Pulmonary artery endothelial cell (primary cell): ENCODE measurements at regions not wholly inside any gene's neighbourhood (a gene's known extent, or its start where the extent isn't known, plus 50 kb on each side); places are given as distances from the start of the nearest gene placed in this dataset.

Source experiments
- DNase-seq: peaks from one replicate; pipeline ENCODE4 v3.0.0-alpha.2; 2011; ENCODE audit warnings: low read depth, low spot score

DNA sequence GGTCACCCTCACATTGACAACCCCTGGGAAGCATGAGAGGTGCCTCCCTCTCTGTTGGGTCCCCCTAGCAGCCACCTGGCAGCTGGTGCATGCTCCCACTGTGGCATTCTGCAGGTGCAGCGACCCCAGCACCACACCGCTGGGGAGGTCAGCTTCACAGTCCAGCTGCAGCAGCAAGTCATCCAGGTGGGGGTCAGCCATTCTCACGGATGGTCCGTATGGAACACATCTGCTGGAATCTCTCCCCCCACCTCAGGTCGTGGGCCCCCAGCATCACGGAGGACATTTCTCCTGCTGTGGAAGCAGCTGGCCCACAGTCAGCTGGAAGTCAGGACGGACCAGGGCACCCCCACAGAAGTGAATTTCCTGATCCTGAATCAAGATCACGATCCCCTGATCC is 201.3 kb downstream of the COG6 start:
- no peak for DNase-seq

- DNase-seq, result no peak
These were observed 203.3 kb downstream of the COG6 start for GRCh38 chr13:39858794-39859193.

GRCh38 chr13:39859898-39860297 is 204.4 kb downstream of the COG6 start:
- no peak for DNase-seq

DNA sequence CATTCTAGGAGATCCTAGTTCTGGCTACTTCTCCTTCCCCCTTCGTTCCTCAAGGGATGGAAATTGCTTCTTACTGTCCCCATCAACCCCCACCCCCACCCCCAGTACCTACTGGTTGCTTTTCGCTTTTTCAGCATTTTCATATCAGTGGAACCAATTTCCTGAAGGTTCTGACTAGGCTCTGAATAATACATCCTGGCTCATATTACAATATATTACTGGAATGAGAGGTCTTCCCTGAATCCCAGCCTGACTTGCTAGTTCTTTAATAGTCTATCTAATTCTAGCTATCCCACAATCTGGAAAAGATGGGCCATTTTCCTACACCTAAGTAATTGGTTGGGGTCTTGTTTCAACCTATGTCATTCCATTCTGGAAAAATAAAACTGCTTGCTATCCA is 207.4 kb downstream of the COG6 start:
- peak; percentile 43 for DNase-seq

DNA sequence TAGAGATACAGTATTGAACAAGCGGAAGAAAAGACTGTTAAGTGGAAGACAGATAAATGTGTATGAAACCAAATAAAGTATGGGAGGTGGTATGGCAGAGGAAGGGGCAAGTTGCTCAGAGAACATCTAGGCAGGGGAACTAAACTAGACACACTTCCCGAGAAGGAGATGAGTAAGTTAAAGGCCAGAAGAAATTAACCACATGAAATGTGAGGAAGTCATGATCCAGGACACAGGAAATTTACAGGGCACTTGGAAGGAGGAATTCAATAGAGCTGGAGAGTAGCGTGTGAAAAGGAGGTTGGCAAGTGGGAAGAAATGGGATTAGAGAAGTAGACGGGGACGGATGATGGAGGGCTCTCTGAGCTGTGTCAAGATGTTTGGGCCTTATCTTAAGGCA is 208.8 kb downstream of the COG6 start:
- DNase-seq, result peak; percentile 47

DNA sequence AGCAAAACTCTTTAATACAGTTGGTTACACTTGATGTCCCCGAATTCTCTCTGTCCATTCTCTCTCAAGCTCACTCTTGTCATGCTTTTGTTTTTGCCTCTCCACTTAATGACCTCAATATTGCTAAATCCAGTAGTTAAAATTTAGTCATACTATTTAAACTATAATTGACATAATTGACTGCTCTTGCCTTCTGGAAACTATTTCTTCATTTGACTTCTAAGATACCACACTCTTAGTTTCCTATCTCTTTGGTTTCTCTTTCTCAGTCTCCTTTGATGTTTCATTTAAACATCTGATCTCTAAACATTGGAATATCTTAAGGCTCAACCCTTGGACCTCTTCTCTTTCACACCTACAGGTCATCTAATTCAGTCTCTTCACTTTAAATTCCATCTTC is 211.3 kb downstream of the COG6 start:
- DNase-seq, result no peak

DNA sequence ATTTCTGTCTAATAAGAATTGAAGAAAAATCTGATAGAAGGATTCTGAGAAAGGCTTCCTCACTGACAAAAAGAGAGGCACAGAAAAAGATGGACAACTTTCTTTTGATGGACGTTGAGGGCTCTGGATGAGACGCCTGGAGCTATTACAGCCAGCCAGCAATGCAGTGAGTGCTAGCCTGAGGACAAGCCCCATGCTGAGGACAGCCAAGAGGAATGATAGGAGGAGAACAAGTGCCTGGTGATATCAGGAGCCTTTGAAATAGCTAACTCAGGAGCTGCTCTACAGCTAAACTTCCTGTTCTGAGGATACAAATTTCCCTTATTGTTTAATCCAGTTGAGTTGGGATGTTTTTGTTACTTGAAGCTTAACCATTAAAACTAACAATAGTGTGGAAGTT is 212.3 kb downstream of the COG6 start:
- DNase-seq, result no peak

- DNase-seq, result no peak
These were observed 214.8 kb downstream of the COG6 start for GRCh38 chr13:39870197-39870747.

- DNase-seq, result no peak
These were observed 219.0 kb downstream of the COG6 start for GRCh38 chr13:39874331-39875053.

DNA sequence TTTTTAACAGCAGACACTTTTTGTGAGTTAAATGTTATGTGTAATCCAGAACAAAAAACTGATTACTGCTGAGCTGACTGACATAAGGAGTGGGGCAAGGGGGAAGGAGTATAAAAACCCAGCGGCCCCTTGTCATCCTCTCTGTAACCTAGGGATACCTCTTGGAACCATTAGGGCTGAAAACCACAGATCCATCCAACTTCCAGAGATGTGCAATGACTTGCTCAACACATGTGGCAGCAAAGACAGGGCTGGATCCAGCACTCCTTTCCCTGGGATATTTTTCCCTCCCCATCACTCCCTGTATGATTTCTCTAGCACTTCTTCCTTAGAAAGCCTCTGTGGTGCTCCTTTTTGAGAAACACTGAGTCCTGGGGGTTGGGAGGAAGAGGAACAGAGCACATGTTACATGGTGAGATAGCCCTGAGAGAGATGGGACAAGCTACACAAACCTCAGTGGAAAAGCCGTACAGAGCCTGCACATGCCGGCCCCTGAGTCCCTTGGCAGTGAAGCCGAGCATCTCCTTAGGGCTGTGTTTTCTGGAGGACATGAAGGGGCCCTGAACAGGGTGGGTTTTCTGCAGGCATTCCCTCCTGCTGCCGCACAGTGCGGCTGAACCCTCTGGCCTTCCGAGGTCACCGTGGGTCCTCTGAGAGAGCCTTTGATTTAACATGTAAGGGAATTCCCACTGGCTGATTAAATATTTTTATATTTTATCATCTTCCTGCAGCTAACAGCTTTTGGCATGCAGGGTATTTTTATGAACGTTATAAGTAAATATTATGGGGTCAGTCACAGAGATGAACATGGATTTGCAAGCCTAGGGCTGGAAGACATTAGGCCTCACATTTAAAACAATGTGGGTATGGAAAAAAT is 219.9 kb downstream of the COG6 start:
- DNase-seq, result peak; percentile 77

DNA sequence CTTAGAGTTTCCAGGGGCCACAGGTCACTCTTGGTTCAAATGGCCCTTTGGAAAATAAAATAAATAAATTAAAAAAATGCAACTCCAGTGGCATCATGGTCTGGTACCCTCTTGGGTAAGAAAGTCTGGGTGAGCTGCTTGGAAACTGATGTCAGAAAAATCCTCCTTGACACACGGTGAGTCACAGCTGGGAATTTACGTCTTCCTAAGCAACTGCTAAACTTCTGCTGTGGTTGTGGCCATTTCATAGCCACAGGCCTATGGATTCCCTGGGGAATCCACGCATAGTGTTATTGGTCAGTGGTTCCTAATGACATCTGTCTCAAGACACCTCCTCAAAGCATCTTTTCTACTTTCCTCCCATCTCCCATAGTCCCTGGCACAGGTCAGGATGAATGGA is 220.8 kb downstream of the COG6 start:
- DNase-seq, result peak; percentile 73

DNA sequence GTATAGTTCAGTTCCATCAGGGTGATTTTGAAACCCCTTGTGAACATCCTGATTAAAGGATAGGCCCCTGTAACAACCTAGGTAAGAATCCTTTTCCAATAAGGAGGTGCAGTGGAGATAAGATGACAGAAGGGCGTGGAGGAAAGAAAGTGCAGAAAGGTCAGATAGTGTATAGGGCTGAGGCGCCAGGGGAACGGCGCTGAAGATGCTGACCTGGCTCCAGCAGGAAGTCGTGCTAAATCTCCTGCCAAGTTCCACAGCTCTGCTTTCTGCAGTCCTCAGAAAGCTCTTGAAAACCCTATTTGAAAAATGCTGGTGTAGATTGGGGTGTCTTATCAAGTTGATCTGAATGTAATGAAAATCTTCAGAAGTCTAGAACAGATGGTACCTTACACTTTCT is 221.7 kb downstream of the COG6 start:
- no peak for DNase-seq

DNA sequence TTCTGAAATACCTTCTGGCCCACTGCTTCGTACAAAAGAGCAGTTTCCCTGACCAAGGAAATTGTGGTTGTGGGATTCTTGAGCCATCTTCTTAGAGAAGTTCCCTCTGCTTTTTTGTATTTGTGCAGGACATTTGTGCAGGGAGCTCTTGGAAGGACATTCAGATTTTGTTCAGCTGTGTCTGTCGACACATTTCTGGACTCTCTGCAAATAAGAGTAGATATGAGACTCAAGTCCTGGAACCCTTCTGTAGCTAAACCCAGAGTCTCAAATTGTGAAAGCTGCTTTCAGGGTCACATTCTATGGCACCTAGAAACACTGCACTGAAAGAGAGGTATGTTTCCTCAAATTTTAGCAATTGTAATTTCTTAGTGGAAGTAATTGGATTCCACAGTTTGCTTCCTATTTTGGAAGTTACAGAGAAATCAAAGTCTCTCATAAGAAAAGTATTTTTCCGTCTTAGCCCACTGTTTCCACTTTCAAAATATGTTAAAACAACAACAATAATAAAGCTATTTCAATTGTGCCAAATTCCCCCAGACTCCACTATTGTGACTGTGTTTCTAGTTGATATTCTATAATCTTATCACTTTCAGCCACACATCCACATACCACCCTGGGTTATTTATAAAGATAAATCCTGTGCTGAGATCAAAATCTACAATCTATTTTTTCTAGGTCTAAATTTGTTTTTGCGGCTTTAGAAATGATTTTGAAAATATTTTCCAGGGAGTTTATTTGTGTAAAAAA is 224.0 kb downstream of the COG6 start:
- peak; percentile 80 for DNase-seq

DNA sequence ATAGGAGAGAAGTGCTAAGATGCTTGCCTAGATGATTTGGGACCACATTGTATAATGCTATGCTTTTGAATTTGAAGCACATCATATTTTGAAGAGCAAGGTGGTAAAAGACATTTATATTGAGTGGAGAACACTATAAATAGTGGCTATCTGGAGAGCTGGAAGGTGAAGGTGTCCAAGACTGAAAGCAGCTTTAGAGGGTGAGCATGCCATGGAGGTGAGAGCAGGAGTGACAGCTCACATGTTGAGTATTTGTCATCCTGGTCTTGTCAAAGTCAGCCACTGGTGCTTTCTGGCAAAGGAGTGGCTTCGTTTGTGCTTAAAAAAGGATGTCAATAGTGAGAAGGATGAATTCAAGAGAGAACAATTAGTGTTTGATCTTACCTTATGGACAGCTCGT is 225.9 kb downstream of the COG6 start:
- DNase-seq, result no peak

DNA sequence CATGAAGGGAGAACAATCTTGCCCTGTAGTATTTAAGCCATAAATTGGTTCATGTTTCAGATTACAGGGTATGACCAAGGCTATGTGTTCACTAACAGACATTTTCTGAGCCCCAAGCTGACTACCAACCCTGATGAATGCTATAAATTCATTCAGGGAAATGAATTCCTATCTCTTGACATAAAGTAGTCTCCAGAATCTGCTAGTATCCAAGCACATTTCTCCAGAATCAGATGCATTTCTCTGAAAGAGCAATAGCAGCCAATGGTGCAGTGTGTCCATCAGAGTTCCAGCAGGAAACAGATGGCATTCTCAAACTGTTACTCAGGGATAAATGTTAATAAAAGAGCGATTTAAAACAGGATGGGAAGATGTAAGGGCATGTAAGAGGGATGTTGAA is 226.4 kb downstream of the COG6 start:
- peak; percentile 74 for DNase-seq

DNA sequence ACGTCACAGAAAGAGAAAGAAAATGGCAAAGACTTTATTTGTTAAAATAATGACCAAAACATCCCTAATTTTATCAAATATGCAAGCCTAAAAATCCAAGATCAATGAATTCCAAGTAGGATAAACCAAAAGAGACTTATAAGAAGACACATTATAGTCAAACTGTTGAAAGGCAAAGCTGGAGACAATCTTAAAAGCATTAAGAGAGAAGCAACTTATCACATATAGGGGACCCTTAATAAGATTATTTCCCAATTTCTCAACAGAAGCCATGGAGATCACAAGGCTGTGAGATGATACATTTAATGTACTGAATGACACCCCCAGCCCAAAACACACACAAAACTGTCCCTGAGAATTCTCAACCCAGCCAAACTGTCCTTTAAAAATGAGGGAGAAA is 228.7 kb downstream of the COG6 start:
- no peak for DNase-seq

GRCh38 chr13:39886336-39886735 is 230.9 kb downstream of the COG6 start:
- no peak for DNase-seq

- no peak for DNase-seq
These were observed 231.9 kb downstream of the COG6 start for GRCh38 chr13:39887387-39887786.

- DNase-seq, result no peak
These were observed 233.7 kb downstream of the COG6 start for GRCh38 chr13:39888865-39889810.

- no peak for DNase-seq
These were observed 235.1 kb downstream of the COG6 start for GRCh38 chr13:39890537-39890936.
